Hippocampal formation (tissue), 2 donors: ENCODE measurements at regions not wholly inside any gene's neighbourhood (a gene's known extent, or its start where the extent isn't known, plus 50 kb on each side); places are given as distances from the start of the nearest gene placed in this dataset.
"Not testable (repeated sequence)": the region's sequence is repeated elsewhere in the genome, so short reads cannot be mapped to it uniquely, and the experiment has no call there.

ENCODE experiments used
- DNase-seq, 2 donors: peaks; one replicate each; lab custom pipeline; 2025; lab: John Stamatoyannopoulos, UW

DNA sequence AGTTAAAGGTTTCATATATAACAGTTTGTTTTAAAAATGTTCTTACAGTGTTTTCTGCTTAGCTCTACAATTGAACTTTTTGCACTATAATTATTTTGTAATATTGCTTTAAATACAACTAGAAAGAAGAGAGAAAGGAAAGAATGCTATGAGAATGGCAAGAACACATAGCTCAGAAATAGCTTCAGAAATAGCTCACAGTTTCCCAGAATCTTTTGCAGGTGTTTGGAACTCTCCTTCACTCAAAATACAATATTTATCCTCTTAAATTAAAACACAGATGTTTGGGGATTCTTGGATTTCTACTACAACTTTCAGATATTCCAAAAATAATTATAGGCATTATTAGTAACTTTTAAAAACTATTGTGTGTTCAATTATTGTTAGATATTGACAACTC, 658.0 kb upstream of the DPPA4 start:
- DNase-seq, result no peak

DNA sequence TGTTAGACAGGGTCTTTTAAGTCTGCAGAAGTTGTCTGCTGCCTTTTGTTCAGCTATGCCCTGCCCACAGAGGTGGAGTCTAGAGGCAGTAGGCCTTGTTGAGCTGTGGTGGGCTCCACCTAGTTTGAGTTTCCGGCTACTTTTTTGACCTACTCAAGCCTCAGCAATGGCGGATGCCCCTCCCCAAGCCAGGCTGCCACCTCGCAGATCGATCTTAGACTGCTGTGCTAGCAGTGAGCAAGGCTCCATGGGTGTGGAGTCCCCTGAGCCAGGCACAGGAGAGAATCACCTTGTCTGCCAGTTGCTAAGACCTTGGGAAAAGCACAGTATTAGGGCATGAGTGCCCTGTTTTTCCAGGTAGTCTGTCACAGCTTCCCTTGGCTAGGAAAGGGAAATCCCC, 664.6 kb upstream of the DPPA4 start:
- not testable (repeated sequence) for DNase-seq

DNA sequence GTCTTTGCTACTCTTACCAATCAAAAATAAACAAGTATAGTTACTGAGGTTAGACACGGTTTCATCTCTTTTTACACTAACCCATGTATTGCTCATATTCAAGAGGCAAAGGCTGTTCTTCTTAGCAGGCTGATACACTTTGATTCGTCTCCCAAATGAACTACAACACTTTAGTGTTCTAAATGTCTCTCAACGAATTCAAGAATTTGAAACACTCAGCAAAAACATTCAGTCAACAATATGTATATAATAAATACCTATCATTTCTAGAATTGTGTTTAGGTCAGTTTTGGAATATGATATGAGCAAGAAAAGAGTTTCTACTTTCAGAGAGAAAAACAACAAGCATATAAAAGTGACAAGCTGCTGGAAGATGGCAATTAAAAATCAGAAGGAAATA, 669.6 kb upstream of the DPPA4 start:
- DNase-seq, result no peak

DNA sequence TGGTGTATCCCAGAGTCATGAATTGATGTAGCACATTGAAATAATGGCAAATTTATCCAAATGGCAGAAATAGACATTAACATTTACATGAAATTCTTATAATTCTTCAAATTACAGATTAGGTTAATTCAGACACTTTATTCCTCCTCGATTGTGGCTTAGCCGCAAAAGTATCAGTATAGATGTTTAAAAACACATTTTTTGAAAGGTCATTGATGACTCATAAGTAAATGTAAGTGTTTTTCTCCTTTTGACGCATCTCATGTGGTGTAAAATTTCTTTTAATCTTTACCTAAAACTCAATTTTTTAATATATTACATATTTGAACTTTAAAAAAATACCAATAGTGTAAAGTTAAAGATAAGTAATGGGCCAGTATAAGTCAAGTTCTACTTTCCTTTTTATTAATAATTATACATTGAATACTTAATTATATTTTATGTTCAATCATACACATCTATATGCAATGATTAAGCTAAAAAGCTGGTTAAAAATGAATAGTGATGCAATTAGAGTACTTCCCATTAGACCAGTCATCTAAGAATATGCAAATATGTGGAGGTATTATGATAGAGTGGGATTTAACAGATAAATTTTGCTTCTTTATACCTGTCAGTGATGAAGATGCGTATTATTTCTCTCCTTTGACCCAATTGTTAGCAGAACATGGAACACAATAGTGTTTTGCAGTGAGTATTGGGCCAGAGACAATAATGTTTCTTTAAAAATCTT, 678.1 kb upstream of the DPPA4 start:
- no peak for DNase-seq

DNA sequence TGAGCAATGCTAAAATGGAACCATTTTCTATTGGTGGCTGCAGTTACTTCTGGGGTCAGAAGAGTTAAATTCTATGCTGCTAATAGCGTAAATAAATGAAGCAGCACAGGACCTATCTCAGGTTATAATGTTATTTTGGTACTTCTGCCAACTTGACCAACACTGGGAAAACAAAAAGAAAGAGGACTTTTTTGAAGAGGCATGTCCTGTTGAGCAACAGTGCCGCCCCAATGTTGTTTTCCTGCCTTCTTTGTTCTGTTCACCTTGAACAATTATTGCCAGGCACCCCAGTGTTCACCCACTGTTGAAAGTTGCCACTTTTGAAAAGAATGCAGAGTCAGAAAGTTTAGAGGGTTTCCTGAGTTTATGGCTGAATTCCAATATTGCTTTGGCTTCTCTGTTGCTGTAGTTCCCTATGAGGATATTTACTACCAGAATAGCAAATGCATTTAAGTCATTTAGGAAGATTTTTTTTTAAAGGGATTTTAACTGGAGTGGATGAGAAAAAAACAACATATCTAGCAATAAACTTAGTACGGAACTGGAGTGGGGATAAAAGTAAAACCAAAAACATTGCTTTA, 679.0 kb upstream of the DPPA4 start:
- DNase-seq, result no peak

DNA sequence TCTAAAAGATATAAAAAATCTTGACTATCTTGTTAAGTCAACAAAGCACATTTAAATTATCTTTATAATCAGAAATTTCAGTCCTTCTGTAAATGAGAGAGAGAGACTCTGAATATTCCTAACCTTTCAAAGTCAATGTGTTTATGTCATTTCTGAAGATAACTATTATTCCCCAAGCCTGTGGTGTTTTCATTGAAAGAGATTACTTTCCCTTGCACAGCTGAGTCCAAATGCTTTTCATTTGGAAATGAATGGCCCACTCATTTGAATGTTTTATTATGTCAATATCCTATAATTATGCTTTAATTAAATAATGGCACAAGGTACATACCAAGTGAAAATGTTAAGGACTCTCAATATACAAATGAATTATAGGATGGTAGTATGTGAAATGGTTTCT, 680.0 kb upstream of the DPPA4 start:
- no peak for DNase-seq

DNA sequence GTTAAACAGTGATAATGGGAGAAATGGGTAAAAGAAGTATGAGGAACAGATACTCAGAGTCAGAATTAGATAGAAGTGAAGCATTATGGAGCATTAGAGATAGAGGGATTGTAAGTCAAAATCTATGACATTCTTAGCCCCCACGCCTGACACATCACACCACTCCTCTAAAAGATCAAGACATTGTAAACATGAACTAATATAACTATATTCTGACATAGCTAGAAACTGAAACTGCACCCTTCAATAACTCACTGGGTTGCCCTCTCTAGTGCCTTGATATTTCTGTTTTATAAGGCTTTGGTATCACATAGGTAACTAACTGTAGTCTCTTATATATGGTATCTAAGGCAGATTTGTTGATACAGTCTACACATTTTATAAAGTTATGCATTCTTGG, 684.3 kb upstream of the DPPA4 start:
- DNase-seq, result no peak

DNA sequence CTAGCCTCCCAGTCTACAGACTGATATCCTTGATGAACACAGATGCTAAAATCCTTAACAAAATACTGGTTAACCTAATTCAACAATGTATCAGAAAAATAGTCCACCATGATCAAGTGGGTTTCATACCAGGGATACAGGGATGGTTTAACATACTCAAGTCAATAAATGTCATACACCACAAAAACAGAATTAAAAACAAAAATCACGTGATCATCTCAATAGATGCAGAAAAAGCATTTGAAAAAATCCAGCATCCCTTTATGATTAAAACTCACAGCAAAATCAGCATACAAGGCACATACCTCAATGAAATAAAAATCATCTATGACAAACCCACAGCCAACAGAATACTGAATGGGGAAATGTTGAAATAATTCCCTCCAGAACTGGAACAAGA, 685.7 kb upstream of the DPPA4 start:
- DNase-seq, result not testable (repeated sequence)

DNA sequence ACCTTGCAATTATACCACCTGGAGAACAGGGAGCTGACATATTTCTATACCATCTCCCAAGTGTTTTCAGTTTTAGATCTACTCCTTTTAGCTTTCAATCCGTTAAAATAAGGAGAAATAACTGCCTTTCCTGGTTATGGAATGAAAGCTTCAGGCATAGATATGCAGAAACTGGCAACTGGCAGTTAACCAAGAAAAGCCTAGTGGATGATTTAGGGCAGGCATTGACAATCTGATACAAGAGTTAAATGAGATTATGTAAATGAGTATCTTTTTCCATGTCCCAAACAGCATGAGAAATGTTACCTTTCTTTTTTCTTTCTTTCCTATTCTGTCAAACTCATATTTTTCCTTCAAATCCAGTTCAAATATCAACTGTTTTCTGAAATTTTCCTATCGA, 689.1 kb upstream of the DPPA4 start:
- no peak for DNase-seq

DNA sequence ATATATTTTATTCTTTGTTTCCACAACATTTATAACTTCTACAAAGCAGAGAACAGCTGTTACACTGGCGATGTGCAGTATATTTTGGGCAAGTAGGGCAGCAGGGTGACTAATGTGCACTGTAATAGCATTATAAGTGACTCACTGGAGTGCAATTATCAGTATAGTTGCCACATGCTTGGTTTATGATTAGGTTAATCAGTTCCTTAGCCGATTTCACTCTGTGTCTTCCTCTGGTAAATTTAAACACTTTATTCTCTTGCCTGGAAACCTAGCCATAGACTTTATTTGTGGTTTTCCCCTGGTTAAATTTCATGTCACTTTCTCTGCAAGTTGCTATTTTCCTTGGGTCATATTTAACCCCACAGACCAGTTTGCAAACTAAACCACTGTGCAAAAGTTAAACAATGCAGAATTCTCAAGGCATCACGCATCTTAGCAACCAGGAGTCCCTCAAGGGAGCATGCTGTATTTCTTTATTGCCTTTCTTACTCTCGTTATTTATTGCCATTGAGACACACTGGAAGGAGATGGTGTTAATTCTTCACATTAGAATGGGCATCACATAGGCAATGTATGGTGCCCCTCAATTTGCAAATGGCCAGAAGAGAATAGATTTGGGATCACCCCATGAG, 690.2 kb upstream of the DPPA4 start:
- no peak for DNase-seq

DNA sequence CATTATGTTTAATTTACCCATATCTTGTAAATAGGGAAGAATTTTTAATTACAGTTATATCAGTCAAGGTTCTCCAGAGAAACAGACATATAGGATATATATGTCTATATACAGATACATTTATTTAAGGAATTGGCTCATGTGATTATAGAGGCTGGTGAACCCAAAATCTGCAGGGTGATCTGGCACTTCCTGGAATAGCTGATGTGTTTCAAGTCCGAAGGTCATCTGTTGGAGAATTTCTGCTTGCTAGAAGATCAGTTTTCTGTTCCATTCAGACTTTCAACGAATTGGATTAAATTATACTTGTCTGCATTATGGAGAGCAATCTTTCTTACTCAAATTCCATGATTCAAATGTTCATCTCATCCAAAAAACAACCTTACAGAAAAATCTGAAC, 694.6 kb upstream of the DPPA4 start:
- no peak for DNase-seq

DNA sequence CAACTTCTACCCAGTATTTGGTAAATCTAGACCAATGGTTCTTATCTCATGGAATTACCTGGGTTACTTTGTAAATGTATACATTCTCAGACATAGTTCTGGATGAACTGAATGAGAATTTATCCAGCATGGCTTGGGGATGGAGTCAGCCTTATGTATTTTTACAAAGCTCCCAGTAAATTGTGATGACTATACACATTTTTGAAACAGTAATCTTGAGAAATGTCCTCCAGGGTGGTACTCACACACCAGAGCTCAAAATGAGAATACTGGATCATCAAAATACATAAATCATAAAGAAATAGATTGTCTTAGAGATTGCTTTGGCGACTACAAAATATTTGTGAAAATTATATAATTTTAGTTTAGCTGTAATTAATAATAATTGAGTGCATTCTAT, 722.1 kb upstream of the DPPA4 start:
- no peak for DNase-seq

DNA sequence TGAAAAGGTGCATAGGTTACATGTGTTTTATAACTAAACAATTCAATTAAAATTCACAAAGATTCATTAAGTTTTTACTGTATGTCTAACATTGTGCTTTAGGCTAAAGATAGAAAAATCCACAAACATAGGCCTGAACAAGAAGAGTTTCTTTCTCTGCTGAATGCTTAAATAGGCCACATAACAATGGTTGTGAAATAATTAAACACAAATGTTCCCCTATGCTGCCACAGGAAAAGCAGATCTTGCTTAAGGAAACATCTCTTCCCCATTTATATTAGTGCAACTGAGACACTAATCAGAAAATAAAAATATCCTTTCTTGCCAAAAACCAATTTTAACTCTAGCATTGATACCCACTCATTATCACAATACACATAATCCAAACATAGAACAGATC, 725.4 kb upstream of the DPPA4 start:
- DNase-seq, result no peak

DNA sequence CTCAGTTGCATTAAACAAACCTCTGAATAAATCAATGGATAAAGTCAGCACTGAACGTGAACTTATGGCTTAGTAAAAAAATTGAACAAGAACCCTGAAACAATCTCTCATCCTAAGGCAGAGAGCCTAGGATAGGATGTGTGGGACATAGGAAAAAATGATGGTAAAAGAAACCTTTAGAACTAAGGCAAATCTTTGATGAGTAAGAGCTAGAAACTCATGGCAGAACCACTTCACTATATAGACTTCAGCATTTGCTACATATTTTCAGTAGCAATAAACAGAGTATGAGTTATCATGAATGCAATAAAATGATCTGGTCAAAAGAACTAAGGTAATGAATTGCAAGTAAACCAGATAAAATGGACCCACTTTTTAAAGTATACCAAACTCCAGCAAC, 725.8 kb upstream of the DPPA4 start:
- no peak for DNase-seq

DNA sequence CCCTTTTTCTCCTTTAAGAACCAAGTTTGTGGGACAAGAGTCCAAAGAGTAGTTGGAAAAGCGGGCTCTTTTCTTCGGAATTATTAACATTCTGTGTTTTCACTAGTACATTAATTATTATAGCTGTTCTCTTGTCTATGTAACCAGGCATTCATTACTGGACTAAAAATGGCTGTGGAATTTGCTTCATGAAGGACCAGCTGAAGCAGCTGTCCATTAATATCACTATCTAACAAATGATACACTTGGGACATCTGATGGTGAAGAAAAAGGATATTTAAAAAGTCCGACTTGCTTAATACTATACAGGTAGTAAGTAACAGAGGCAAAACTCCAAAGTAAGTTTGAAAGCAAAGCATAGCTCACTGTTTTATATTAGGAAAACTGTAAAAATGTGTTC, 728.9 kb upstream of the DPPA4 start:
- DNase-seq, result no peak

DNA sequence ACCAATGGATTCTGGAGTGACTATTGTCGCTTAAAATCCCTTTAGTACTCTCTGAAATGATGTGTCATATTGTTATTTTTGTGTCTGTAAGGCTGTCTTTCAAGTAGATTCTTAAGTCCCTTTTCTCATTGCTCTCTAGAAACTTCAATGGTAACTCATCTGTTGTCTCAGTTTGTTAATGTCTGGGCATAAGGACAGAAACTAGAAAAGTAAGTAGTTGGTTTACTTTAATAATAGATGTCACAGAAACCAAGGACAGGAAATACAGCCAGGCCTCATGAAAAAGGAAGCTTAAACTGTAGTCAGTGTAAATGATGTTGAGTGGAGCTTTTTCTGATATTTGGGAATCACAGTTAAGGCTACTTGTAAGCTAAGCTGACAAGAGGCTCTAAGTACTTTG, 730.2 kb upstream of the DPPA4 start:
- no peak for DNase-seq

DNA sequence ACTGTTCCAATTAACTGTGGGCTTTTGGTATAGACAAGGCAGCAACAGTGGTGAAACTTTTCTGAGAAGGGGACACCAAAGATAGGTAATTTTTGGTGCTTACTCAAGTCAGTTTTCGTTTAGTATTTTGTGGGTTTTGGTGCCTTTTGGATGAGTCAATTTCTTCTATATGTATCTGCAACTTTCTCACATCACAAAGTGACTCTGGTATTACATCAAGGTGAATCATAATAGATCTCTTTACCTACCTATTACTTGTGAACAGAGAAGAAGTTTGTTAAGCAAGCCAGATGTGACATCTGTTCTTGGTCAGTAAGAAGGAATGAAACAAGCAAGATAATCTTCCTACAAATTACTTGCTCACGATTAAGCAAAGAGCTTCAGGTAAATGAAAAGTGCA, 732.4 kb upstream of the DPPA4 start:
- no peak for DNase-seq

DNA sequence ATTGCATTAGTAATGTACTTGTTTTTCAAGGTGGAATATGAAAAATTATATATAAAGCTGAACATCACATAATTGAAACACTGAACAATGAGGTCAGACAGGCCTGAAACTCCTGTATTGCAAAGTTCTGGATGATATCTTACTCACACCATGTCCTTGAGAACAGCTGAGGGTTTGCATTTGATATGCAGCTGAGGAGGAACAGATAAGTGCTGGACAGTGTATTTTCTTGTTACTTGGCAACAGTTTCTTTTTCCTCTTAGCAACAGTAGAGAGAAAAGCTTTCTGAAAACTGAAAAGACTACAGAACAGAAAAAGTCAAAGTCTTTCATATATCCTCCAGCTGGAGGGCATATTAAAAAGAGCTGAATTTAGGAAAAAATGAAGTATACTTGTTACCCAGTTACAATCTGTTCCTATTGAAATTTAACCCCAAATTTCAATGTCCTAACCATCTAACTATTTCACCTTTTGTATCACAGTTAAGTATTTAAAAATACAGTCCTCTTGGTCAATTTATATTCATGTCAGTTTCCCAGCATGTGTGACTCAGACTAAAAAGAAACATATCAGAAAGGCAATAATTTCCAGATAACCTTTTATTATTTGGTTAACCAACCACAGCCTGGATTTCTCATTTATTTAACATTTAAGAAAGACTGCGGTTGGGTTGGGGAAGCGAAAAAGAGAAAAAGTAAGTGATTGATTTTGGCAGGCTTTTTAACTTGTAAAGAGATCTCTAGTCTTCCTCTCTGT, 733.0 kb upstream of the DPPA4 start:
- DNase-seq, result no peak

DNA sequence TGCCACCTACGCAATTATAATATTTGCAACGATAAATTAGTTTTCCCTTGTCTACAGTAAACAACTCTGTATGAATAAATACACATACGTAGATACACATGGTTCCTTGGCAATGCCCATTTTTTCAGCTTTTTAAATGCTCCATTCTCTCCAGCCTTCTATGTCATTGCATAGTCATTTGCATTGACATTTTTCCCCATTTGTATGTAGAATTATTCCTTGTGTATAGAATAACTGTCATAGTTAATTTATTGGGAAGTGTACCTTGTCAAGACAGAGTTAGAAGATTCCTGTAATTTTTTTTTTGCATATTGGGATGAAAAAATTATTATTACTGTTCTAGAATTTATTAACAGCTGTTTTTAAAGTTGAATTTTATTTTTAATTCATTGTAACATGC, 736.7 kb upstream of the DPPA4 start:
- no peak for DNase-seq

DNA sequence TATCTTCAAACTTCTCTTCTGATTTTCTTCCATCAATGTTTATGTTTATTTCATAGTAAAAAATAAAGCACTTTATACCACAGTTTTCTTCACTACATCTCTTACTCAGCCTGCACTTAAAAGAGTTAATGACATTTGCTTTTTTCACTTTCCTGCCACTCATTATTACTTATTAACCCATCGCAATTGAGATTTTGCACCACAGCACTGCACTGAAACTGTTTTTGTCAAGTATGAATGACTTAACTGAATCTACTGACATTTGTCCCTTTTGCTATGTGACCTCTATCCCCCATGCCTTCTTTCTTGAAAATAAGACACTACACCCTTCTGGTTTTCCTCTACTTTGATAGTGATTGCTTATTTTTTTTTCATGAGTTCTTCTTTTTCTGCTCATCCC, 739.7 kb upstream of the DPPA4 start:
- DNase-seq, result no peak

DNA sequence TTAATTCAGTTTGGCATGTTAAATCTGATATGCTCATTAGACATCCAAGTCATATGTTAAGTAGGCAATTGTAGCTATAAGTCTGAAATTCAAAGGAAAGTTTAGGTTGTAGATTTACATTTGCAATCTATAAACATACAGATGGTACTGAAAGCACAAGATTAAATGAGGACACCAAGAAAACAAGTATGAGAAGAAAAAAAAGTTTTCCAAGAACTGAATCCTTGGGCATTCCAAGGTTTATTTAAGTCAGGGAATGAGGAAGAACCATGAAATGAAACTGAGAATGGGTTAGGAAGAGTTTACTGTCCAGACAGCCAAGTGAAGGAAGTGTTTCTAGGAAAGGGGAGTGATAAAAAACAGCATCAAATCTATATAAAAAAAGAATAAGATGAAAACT, 756.1 kb upstream of the DPPA4 start:
- no peak for DNase-seq

DNA sequence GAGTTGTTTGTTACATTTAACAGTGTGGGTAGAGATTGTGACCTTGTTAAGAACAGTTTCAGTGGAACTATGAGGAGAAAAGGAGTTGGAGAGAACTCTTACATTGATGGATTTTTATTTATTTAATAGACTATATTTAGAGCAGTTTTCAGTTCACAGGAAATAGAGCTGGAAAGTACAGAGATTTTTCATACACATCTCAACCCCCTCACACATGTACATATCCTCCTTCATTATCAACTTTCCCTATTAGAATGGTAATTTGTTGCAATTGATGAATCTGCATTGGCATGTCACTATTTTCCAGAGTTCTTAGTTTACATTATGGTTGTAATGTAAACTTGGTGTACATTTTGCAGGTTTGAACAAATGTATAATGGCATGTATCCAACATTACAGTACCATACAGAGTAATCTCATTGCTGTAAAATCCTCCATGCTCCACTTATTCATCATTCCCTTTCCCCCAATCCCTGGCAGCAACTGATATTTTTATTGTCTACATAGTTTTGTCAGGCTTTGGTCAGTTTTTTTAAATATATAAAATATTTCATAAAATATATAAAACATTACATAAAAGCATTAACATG, 756.6 kb upstream of the DPPA4 start:
- DNase-seq, result no peak

DNA sequence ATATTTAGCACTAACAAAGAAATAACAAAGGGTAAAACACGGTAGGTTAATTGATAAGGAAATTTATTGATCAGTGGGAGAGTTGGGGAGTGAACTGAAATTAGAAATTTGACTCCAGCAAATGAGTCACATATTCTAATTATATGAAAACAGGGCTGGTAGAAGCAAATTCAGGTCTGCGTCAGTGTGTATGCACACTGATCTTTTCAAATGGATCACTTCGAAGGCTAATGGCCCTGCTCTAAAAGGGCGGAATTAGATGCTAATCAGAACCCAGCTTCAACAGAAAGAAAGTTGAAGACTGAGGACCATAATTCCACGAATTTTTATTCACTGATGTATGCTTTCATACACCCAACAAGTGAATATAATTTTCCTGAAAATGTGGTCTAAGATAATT, 762.4 kb upstream of the DPPA4 start:
- no peak for DNase-seq
